Suppressor macrophage treated with lipopolysaccharide for 1 hour (primary cell): ENCODE measurements at regions not wholly inside any gene's neighbourhood (a gene's known extent, or its start where the extent isn't known, plus 50 kb on each side); places are given as distances from the start of the nearest gene placed in this dataset.

Experiments used
- DNase-seq, 3 donors: peaks; one replicate each; pipeline ENCODE4 v3.0.0-alpha.2; 2020 to 2022

GRCh38 chr2:206212673-206213513 is 53.2 kb downstream of the EEF1B2 start:
- no peak for DNase-seq

DNA sequence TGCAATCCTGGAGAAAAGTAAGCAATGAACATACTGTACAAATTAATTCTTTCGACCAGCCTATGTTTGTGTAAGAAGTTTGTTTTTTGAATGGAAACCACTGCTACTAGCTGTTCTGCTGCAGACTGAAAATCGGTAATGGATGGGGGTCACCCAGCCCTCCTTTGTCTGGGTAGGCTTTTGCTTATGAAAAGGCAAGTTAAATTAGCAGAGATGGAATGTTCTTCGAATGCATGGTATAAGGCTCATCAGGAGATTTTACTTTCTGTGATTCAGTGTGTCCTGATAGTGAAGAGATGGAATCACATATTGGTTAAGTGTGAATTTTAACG is 53.8 kb downstream of the EEF1B2 start:
- DNase-seq: no peak

DNA sequence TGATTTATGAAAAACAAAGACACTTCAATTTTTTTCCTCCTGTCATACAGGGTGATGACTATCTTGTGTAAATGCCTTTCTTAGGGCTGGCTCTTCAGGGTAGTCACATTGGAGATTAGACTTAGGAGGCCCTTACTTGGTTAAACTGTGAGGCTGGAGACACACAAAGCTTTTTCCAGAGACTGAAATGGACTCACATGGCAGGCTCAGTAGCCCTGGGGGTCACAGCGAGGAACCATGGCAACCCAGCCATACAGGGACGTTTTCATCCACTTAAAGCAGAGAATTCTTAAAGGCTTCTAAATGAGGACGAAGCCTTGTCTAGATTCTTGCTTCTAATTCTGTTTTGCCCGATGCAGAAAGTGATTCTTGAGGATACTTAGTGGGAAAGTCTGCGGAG is 57.3 kb upstream of the ZDBF2 start:
- DNase-seq: no peak

- peak in 1 of 3 donors; percentile 17 for DNase-seq
Observed at GRCh38 chr2:206217743-206218142, 56.7 kb upstream of the ZDBF2 start.

- no peak for DNase-seq
Observed at GRCh38 chr2:206218156-206218555, 56.3 kb upstream of the ZDBF2 start.

- peak; percentile 44 to 74 (median 58) for DNase-seq
Observed at GRCh38 chr2:206218796-206219499, 55.5 kb upstream of the ZDBF2 start.

DNA sequence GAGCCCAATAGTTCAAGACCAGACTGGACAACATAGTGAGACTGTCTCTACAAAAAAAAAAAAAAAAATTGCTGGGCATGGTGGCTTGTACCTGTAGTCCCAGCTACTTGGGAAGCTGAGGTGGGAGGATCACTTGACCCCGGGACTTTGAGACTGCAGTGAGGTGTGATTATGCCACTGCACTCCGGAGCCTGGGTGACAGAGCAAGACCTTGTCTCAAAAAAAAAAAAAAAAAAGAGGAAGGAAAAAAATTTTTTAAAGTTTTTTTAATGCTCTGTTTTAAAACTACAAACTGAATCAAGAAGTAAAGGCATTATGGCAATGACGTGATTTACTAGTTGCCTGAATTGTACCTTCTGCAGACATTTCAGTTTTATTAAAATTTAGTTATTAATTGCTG is 54.5 kb upstream of the ZDBF2 start:
- peak; percentile 24 to 49 (median 24) for DNase-seq

DNA sequence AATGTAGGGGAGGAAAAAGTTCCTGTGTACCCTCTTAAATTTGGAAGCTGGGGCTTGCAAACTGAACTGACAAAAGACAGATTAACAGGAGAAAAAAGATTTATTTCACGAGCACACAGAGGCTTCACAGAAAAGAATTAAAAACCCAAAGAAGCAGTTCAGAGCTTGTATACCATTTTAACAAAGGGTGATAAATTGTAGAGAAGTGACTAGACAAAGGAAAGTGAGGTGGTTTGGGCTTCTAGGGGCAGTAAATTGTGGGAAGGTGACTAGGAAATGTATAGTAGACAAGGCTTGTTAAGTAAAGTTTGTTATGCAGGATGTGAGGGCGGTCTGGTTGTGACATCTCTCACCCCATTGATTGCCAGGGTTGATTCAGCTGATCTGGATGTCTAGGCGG is 53.5 kb upstream of the ZDBF2 start:
- DNase-seq: no peak
